ENCODE measurements at regions not wholly inside any gene's neighbourhood (a gene's known extent, or its start where the extent isn't known, plus 50 kb on each side); places are given as distances from the start of the nearest gene placed in this dataset.

DNA sequence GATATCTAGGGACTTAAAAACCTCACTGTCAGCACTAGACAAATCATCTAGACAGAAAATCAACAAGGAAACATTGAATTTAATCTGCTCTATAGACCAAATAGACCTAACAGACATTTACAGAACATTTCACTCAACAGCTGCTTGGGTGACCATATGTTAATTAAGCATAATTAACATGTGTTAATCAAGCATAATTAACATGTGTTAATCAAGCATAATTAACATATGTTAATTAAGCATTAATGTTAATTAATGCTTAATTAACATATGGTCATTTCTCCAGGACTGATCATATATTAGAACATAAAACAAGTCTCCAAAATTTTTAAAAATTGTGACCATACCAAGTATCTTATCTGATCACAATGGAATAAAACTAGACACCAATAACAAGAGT is 137.3 kb upstream of the MME start:
- H3K36me3 Mint-ChIP-seq (ENCODE audit: low read depth, unreplicated experiment), result no peaks in the 10 kb centered on the region
- H3K27me3 Mint-ChIP-seq (ENCODE audit: unreplicated experiment), result peaks cover 5% of the 10 kb centered on the region
- H3K4me3 Mint-ChIP-seq (ENCODE audit: unreplicated experiment), result no peak overlapping the region
- no peak for DNase-seq (ENCODE audit: low spot score)
- H3K9me3 Mint-ChIP-seq (ENCODE audit: unreplicated experiment), result no peaks in the 10 kb centered on the region
- H3K27ac Mint-ChIP-seq (ENCODE audit: unreplicated experiment), result no peak overlapping the region
- TF ChIP-seq CTCF (IDR thresholded peaks at IDR 0.05; ENCODE audit: unreplicated experiment), result no peak
- no peaks in the 10 kb centered on the region for H3K4me1 Mint-ChIP-seq (ENCODE audit: unreplicated experiment)

GRCh38 chr3:154936196-154936595 is 143.9 kb upstream of the MME start:
- Mint-ChIP-seq H3K36me3 (ENCODE audit: low read depth, unreplicated experiment) (no peaks in the 10 kb centered on the region), H3K27ac (ENCODE audit: unreplicated experiment) (no peak overlapping the region), H3K4me1 (ENCODE audit: unreplicated experiment) (no peaks in the 10 kb centered on the region), H3K27me3 (ENCODE audit: unreplicated experiment) (peaks cover 2% of the 10 kb centered on the region), H3K9me3 (ENCODE audit: unreplicated experiment) (no peaks in the 10 kb centered on the region), H3K4me3 (ENCODE audit: unreplicated experiment) (no peak overlapping the region)
- no peak for DNase-seq (ENCODE audit: low spot score)
- no peak for TF ChIP-seq CTCF (IDR thresholded peaks at IDR 0.05; ENCODE audit: unreplicated experiment)

DNA sequence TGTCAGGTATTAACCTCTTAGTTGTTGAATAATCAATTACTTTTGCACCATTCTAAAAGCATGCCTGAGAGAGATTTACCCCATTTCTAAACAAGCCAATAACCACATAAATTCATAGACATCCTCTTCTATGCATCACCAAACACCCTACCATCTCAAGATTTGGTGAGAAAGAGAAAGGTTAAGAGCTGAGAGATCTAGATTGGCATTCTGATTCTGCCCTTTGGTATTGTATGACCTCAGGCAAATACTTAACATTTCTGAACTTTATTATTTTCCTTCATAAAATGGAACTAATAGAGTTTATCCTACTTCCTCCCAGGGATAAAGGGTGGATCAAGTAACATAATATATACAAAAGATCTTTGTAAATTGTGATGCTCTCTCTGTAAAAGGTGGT is 146.5 kb upstream of the MME start:
- Mint-ChIP-seq H3K9me3 (ENCODE audit: unreplicated experiment) (no peaks in the 10 kb centered on the region), H3K36me3 (ENCODE audit: low read depth, unreplicated experiment) (no peaks in the 10 kb centered on the region), H3K27ac (ENCODE audit: unreplicated experiment) (no peak overlapping the region), H3K4me1 (ENCODE audit: unreplicated experiment) (no peaks in the 10 kb centered on the region), H3K27me3 (ENCODE audit: unreplicated experiment) (no peaks in the 10 kb centered on the region), H3K4me3 (ENCODE audit: unreplicated experiment) (no peak overlapping the region)
- no peak for DNase-seq (ENCODE audit: low spot score)
- no peak for TF ChIP-seq CTCF (IDR thresholded peaks at IDR 0.05; ENCODE audit: unreplicated experiment)

DNA sequence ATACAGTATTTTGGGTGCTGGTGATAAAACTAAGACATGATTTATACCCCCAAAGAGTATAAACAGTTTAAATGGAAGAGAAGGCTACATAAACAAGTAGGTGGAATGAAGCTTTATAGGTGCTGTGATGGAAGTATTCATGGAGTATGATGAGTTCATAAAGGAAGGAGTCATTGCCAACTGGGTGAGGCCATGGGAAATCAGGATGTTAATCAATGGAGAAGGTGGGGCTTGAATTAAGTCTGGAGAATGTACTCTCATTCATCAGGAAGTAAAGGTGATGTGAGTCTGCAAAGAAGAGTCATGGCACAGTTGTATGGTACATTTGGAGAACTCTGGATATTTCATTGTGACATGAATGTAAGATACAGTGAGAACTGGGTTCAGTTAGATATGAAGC is 147.5 kb upstream of the MME start:
- Mint-ChIP-seq H3K4me1 (ENCODE audit: unreplicated experiment) (no peaks in the 10 kb centered on the region), H3K9me3 (ENCODE audit: unreplicated experiment) (no peaks in the 10 kb centered on the region), H3K27me3 (ENCODE audit: unreplicated experiment) (no peaks in the 10 kb centered on the region), H3K36me3 (ENCODE audit: low read depth, unreplicated experiment) (no peaks in the 10 kb centered on the region), H3K4me3 (ENCODE audit: unreplicated experiment) (no peak overlapping the region), H3K27ac (ENCODE audit: unreplicated experiment) (no peak overlapping the region)
- DNase-seq (ENCODE audit: low spot score), result no peak
- no peak for TF ChIP-seq CTCF (IDR thresholded peaks at IDR 0.05; ENCODE audit: unreplicated experiment)

DNA sequence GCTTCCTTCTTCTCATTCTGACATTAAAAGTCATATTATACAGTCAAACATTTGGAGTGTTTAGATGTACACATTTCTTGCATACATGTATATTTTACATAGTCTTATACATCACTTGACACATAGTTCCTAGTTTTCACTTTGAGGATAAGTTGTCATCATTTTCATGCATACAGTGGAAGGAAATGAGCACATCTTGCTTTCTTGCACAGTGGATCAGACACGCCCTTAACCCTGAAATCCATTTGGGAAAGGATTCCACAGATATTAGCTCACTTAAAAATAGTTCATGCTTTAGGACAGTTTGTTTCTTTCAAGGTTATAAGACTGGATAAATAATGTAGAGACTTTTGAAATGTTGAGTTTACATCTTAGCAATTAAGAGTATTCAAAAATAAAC is 148.6 kb upstream of the MME start:
- Mint-ChIP-seq H3K27ac (ENCODE audit: unreplicated experiment) (no peak overlapping the region), H3K27me3 (ENCODE audit: unreplicated experiment) (no peaks in the 10 kb centered on the region)
- TF ChIP-seq CTCF (IDR thresholded peaks at IDR 0.05; ENCODE audit: unreplicated experiment), result no peak

More for the DNA sequence above, 148.6 kb upstream of the MME start:
- Mint-ChIP-seq H3K36me3 (ENCODE audit: low read depth, unreplicated experiment) (no peaks in the 10 kb centered on the region), H3K4me3 (ENCODE audit: unreplicated experiment) (no peak overlapping the region), H3K9me3 (ENCODE audit: unreplicated experiment) (no peaks in the 10 kb centered on the region), H3K4me1 (ENCODE audit: unreplicated experiment) (no peaks in the 10 kb centered on the region)
- no peak for DNase-seq (ENCODE audit: low spot score)

Data from endothelial cell (in vitro differentiated cells).